ENCODE measurements at regions not wholly inside any gene's neighbourhood (a gene's known extent, or its start where the extent isn't known, plus 50 kb on each side); places are given as distances from the start of the nearest gene placed in this dataset.

DNA sequence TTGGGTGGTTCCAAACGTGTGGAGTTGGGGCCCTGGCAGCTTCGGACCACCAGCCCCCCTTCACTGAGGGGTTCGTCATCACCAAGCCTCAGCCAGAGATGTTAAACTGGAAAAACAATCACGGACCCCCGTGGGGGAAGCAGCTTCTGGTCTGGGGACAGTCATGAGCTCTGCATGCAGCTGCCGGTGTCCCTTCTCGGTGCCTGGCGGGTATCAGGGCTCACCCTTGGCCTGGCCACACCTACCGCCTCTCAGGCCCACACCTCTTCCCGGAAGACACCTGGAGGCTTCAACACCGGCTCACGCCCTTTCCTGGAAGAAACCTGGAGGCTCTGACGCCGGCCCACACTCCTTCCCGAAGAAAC, 77.8 kb upstream of the BHLHE23 start:
- no peaks in the 10 kb centered on the region for H3K4me1 ChIP-seq
- TF ChIP-seq, protein P1, sequence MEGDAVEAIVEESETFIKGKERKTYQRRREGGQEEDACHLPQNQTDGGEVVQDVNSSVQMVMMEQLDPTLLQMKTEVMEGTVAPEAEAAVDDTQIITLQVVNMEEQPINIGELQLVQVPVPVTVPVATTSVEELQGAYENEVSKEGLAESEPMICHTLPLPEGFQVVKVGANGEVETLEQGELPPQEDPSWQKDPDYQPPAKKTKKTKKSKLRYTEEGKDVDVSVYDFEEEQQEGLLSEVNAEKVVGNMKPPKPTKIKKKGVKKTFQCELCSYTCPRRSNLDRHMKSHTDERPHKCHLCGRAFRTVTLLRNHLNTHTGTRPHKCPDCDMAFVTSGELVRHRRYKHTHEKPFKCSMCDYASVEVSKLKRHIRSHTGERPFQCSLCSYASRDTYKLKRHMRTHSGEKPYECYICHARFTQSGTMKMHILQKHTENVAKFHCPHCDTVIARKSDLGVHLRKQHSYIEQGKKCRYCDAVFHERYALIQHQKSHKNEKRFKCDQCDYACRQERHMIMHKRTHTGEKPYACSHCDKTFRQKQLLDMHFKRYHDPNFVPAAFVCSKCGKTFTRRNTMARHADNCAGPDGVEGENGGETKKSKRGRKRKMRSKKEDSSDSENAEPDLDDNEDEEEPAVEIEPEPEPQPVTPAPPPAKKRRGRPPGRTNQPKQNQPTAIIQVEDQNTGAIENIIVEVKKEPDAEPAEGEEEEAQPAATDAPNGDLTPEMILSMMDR (IDR thresholded peaks at IDR 0.05), result no peak
- TF ChIP-seq POLR2AphosphoS5 (IDR thresholded peaks at IDR 0.05) (no peak), POLR2A (IDR thresholded peaks at IDR 0.05) (no peak)
- intact Hi-C loops (cut with DNase I; ENCODE audit: low total_unique reads), result no loop called here
- no peak for DNase-seq (ENCODE audit: low spot score in 2 of 2)
- no peaks in the 10 kb centered on the region for H3K36me3 ChIP-seq
- H3K9me3 ChIP-seq, result peaks cover 0 to 11% of the 10 kb centered on the region in 2 donors
- H3K4me3 ChIP-seq, result no peak overlapping the region
- peaks cover 4 to 92% of the 10 kb centered on the region in 2 donors for H3K27me3 ChIP-seq
- H3K27ac ChIP-seq, result no peak overlapping the region

DNA sequence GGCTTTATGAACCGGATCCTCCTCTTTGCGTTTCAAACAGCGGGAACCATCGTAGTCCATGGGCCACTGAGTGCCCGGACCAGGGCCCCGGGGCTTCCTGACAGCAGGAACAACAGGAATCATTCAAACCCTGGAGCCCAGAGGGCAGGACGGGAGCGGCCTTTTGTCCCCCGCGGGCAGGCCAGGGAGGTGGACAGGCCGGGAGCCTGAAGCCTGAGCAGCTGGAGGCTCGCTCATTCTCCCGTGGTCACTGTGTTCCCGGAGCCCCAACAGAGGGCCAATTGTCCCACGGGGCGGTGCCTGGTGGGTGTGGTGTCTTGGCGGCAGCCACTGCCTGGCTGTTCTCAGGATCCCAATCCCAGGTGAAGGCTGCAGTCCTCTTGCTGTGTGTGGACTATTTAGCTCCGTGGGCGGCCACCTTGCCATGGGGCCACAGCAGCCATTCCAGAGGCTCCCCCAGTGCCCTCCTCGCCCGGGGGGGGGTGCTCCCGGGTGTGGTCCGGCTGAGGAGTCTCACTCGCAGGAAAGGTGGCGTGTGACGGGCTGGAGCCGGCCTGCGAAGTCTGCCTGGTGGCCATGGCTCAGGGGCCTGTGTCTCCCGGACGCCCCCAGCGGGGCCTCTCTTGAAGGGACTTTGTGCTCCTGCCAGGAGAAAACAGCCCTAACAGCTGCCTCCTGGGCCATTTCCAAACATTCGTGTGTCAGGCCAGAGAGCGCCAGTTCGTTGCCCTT, 77.2 kb upstream of the BHLHE23 start:
- H3K27me3 ChIP-seq, result peaks cover 4 to 87% of the 10 kb centered on the region in 2 donors
- H3K9me3 ChIP-seq, result peaks cover 0 to 17% of the 10 kb centered on the region in 2 donors
- H3K4me3 ChIP-seq, result no peak overlapping the region
- H3K36me3 ChIP-seq, result no peaks in the 10 kb centered on the region
- H3K27ac ChIP-seq, result no peak overlapping the region
- H3K4me1 ChIP-seq, result no peaks in the 10 kb centered on the region
- TF ChIP-seq POLR2AphosphoS5 (IDR thresholded peaks at IDR 0.05), result no peak
- TF ChIP-seq POLR2A (IDR thresholded peaks at IDR 0.05), result no peak
- TF ChIP-seq, protein P1 (IDR thresholded peaks at IDR 0.05), result no peak
- intact Hi-C loops (cut with DNase I; ENCODE audit: low total_unique reads), result no loop called here
- no peak for DNase-seq (ENCODE audit: low spot score in 2 of 2)

DNA sequence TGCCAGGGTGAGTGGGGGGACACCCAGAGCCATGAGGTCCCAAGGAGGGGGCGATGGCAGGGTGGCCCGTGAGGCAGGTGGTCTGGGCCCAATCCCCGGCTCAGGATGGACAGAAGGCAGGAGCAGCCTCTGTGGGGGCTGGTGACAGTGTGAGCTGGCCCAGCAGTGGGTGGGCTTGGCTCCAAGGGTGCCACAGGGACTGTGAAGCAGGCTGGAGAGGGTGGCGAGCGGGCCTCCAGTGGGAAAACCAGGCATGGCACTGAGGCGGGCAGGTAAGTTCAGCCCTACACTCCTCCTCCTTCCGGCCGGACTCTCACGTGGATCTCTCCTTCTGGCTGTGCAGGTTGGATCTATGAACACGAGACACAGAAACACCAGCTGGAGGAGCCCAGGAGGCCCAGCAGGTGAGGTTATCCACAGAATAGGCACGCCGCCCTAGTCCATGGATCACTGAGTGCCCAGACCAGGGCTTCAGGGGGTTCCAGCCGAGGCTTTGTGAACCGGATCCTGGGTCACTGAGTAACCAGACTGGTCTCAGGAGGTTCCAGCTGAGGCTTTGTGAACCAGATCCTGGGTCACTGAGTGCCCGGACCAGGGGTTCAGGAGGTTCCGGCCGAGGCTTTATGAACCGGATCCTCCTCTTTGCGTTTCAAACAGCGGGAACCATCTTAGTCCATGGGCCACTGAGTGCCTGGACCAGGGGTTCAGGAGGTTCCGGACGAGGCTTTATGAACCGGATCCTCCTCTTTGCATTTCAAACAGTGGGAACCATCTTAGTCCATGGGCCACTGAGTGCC, 76.4 kb upstream of the BHLHE23 start:
- H3K36me3 ChIP-seq, result no peaks in the 10 kb centered on the region
- no peak overlapping the region for H3K4me3 ChIP-seq
- intact Hi-C loops (cut with DNase I; ENCODE audit: low total_unique reads), result no loop called here
- H3K9me3 ChIP-seq, result peaks cover 0 to 25% of the 10 kb centered on the region in 2 donors
- peaks cover 4 to 78% of the 10 kb centered on the region in 2 donors for H3K27me3 ChIP-seq
- DNase-seq (ENCODE audit: low spot score in 2 of 2), result no peak
- TF ChIP-seq POLR2AphosphoS5 (IDR thresholded peaks at IDR 0.05) (no peak), POLR2A (IDR thresholded peaks at IDR 0.05) (no peak)
- TF ChIP-seq, protein P1 (IDR thresholded peaks at IDR 0.05), result no peak
- no peak overlapping the region for H3K27ac ChIP-seq
- no peaks in the 10 kb centered on the region for H3K4me1 ChIP-seq

DNA sequence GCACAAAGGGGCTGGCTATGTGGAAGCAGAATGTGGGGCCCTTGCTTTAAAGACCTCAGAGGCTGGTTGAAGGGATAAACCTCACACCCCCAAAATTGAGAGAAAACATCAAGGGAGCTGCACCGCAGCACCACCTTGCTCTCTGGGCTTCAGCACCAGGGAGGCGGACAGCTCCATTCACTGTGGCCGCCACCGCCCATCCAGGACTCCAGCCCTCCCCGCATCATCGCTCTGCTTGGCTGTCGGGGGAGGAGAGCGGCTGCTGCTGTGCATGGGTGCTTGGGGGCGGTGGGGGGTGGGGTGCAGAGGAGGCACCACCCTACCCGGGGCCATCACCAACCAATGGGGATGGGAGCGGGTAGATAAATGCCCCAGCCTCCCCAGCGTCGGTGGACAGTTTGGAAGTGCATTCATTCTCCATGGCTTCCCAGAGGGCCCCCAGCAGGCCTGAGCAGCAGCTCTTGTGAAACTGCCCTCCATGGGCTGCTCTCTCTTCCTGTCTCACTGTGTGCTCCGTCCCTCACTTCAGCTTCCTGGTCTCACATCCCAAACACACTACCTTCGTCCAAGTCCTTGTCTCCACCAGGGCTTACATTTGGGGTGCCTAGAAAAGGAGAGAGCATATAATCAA, 75.7 kb upstream of the BHLHE23 start:
- intact Hi-C loops (cut with DNase I; ENCODE audit: low total_unique reads), result no loop called here
- peaks cover 0 to 32% of the 10 kb centered on the region in 2 donors for H3K9me3 ChIP-seq
- H3K36me3 ChIP-seq, result no peaks in the 10 kb centered on the region
- no peak for DNase-seq (ENCODE audit: low spot score in 2 of 2)
- peaks cover 4 to 71% of the 10 kb centered on the region in 2 donors for H3K27me3 ChIP-seq
- H3K27ac ChIP-seq, result no peak overlapping the region
- no peak overlapping the region for H3K4me3 ChIP-seq
- no peaks in the 10 kb centered on the region for H3K4me1 ChIP-seq
- TF ChIP-seq POLR2AphosphoS5 (IDR thresholded peaks at IDR 0.05), result no peak
- TF ChIP-seq, protein P1 (IDR thresholded peaks at IDR 0.05), result no peak
- TF ChIP-seq POLR2A (IDR thresholded peaks at IDR 0.05), result no peak
